Endodermal cell (in vitro differentiated cells): ENCODE measurements at regions not wholly inside any gene's neighbourhood (a gene's known extent, or its start where the extent isn't known, plus 50 kb on each side); places are given as distances from the start of the nearest gene placed in this dataset.

Experiments
- DNase-seq: peaks from one replicate; pipeline ENCODE4 v3.0.0-alpha.2; 2017
- H3K27ac ChIP-seq: 2 replicates; pipeline ENCODE4 v1.5.1; 2013; ENCODE audit warnings: mild to moderate bottlenecking, low read depth, low read length, moderate library complexity
- H3K27me3 ChIP-seq: 2 replicates; pipeline ENCODE4 v1.6.1; 2013; ENCODE audit warnings: mild to moderate bottlenecking, low read length, moderate library complexity; ENCODE audit not compliant: insufficient read depth, control insufficient read depth, poor library complexity, severe bottlenecking
- H3K36me3 ChIP-seq: 2 replicates; pipeline ENCODE4 v1.7.0; 2013; ENCODE audit warnings: mild to moderate bottlenecking, low read length, moderate library complexity; ENCODE audit not compliant: control insufficient read depth, insufficient read depth
- H3K4me1 ChIP-seq: one replicate; pipeline ENCODE4 v1.7.0; 2013; ENCODE audit warnings: low read length; ENCODE audit not compliant: control insufficient read depth, insufficient read depth
- H3K4me3 ChIP-seq: 2 replicates; pipeline ENCODE4 v1.5.1; 2013; ENCODE audit warnings: mild to moderate bottlenecking, low read length, moderate library complexity
- H3K9ac ChIP-seq: 2 replicates; pipeline ENCODE4 v1.6.1; 2013; ENCODE audit warnings: mild to moderate bottlenecking, low read length, moderate library complexity; ENCODE audit not compliant: poor library complexity, severe bottlenecking; ENCODE audit errors: extremely low read depth
- H3K9me3 ChIP-seq: 2 replicates; pipeline ENCODE4 v1.6.1; 2013; ENCODE audit warnings: mild to moderate bottlenecking, low read length, moderate library complexity; ENCODE audit not compliant: control insufficient read depth
- H3K27ac Mint-ChIP-seq: 2 replicates; pipeline ENCODE4 v1.8.0; 2020; ENCODE audit warnings: mixed read lengths
- H3K27me3 Mint-ChIP-seq: 2 replicates; pipeline ENCODE4 v1.8.0; 2021; ENCODE audit warnings: mild to moderate bottlenecking, mixed read lengths; ENCODE audit not compliant: insufficient read depth
- H3K36me3 Mint-ChIP-seq: 2 replicates; pipeline ENCODE4 v1.8.0; 2020; ENCODE audit warnings: low read depth, mixed read lengths
- H3K4me1 Mint-ChIP-seq: 2 replicates; pipeline ENCODE4 v1.8.0; 2020; ENCODE audit warnings: mixed read lengths
- H3K4me3 Mint-ChIP-seq: 2 replicates; pipeline ENCODE4 v1.8.0; 2020; ENCODE audit warnings: mild to moderate bottlenecking, moderate library complexity, mixed read lengths
- H3K9me3 Mint-ChIP-seq: 2 replicates; pipeline ENCODE4 v1.8.0; 2020; ENCODE audit warnings: mild to moderate bottlenecking, mixed read lengths
- CTCF ChIP-seq: fragments of 200-600 bp; sonication (generic); conservative IDR thresholded peaks from 2 replicates; pipeline ENCODE4 v1.5.0; 2021; ENCODE audit warnings: antibody characterized with exemption, mild to moderate bottlenecking
- WGBS, 2 experiments: methylation state at CpG; one replicate each; pipeline versions ENCODE4 v1.1.5 to v1.1.7; 2013; ENCODE audit warnings: missing lambda C conversion rate in 2 of 2, mixed read lengths in 1 of 2; ENCODE audit not compliant: insufficient coverage in 1 of 2, insufficient read length in 1 of 2; 5-methylcytosine and 5-hydroxymethylcytosine counted together

GRCh38 chr6:112841553-112842329 is 494.6 kb downstream of the RFPL4B start:
- DNase-seq = no peak
- Histone ChIP-seq H3K4me1 (no peaks in the 10 kb centered on the region), H3K27ac (no peak overlapping the region), H3K9ac (no peak overlapping the region), H3K4me3 (no peak overlapping the region), H3K27me3 (no peaks in the 10 kb centered on the region), H3K9me3 (no peaks in the 10 kb centered on the region), H3K36me3 (no peaks in the 10 kb centered on the region)
- H3K4me1 Mint-ChIP-seq = no peaks in the 10 kb centered on the region
- H3K27ac Mint-ChIP-seq = no peak overlapping the region
- H3K27me3 Mint-ChIP-seq = peaks cover 2% of the 10 kb centered on the region
- H3K4me3 Mint-ChIP-seq = no peak overlapping the region
- TF ChIP-seq CTCF = no peak
- no peaks in the 10 kb centered on the region for H3K36me3 Mint-ChIP-seq
- WGBS, 2 experiments = 87 to 100% methylated on average over 2 to 4 of the region's 4 CpGs
- H3K9me3 Mint-ChIP-seq = no peaks in the 10 kb centered on the region

- Mint-ChIP-seq H3K27me3 (peaks cover 2% of the 10 kb centered on the region), H3K36me3 (no peaks in the 10 kb centered on the region), H3K9me3 (no peaks in the 10 kb centered on the region), H3K27ac (no peak overlapping the region), H3K4me3 (no peak overlapping the region), H3K4me1 (no peaks in the 10 kb centered on the region)
- no peak for TF ChIP-seq CTCF
- Histone ChIP-seq H3K9me3 (no peaks in the 10 kb centered on the region), H3K36me3 (no peaks in the 10 kb centered on the region), H3K9ac (no peak overlapping the region), H3K4me3 (no peak overlapping the region), H3K4me1 (no peaks in the 10 kb centered on the region), H3K27ac (no peak overlapping the region), H3K27me3 (no peaks in the 10 kb centered on the region)
- DNase-seq = no peak
Observed at GRCh38 chr6:112842330-112842685, 495.2 kb downstream of the RFPL4B start.

- Histone ChIP-seq H3K9ac (no peak overlapping the region), H3K36me3 (no peaks in the 10 kb centered on the region), H3K4me1 (no peaks in the 10 kb centered on the region), H3K9me3 (no peaks in the 10 kb centered on the region), H3K27me3 (no peaks in the 10 kb centered on the region), H3K4me3 (no peak overlapping the region), H3K27ac (no peak overlapping the region)
- no peaks in the 10 kb centered on the region for H3K4me1 Mint-ChIP-seq
- H3K9me3 Mint-ChIP-seq = no peaks in the 10 kb centered on the region
- TF ChIP-seq CTCF = no peak
- DNase-seq = no peak
- no peak overlapping the region for H3K4me3 Mint-ChIP-seq
- H3K27ac Mint-ChIP-seq = no peak overlapping the region
- 87 to 89% methylated on average over 2 to 3 of the region's 3 CpGs for WGBS, 2 experiments
- peaks cover 4% of the 10 kb centered on the region for H3K27me3 Mint-ChIP-seq
- H3K36me3 Mint-ChIP-seq = no peaks in the 10 kb centered on the region
Observed at GRCh38 chr6:112846681-112847080, 499.6 kb downstream of the RFPL4B start.
